ENCODE measurements at regions not wholly inside any gene's neighbourhood (a gene's known extent, or its start where the extent isn't known, plus 50 kb on each side); places are given as distances from the start of the nearest gene placed in this dataset.

GRCh38 chr18:51848702-51849101, 491.3 kb upstream of the DCC start:
- no peak for DNase-seq (ENCODE audit: low read depth)

GRCh38 chr18:51852681-51853080, 487.3 kb upstream of the DCC start:
- no peak for DNase-seq (ENCODE audit: low read depth)

- DNase-seq (ENCODE audit: low read depth): no peak
These were observed 482.0 kb upstream of the DCC start for GRCh38 chr18:51857989-51858388.

- DNase-seq (ENCODE audit: low read depth): no peak
These were observed 479.0 kb upstream of the DCC start for GRCh38 chr18:51861046-51861445.

GRCh38 chr18:51862051-51862715, 477.8 kb upstream of the DCC start:
- no peak for DNase-seq (ENCODE audit: low read depth)

- no peak for DNase-seq (ENCODE audit: low read depth)
These were observed 475.6 kb upstream of the DCC start for GRCh38 chr18:51864219-51864965.

- no peak for DNase-seq (ENCODE audit: low read depth)
These were observed 474.5 kb upstream of the DCC start for GRCh38 chr18:51865538-51865937.

GRCh38 chr18:51867767-51868166, 472.2 kb upstream of the DCC start:
- no peak for DNase-seq (ENCODE audit: low read depth)

GRCh38 chr18:51878724-51879123, 461.3 kb upstream of the DCC start:
- DNase-seq (ENCODE audit: low read depth): no peak

GRCh38 chr18:51879329-51879728, 460.7 kb upstream of the DCC start:
- DNase-seq (ENCODE audit: low read depth): no peak

- no peak for DNase-seq (ENCODE audit: low read depth)
These were observed 458.6 kb upstream of the DCC start for GRCh38 chr18:51881394-51881793.

GRCh38 chr18:51884039-51884438, 456.0 kb upstream of the DCC start:
- DNase-seq (ENCODE audit: low read depth): no peak

GRCh38 chr18:51890762-51891161, 449.2 kb upstream of the DCC start:
- no peak for DNase-seq (ENCODE audit: low read depth)

GRCh38 chr18:51891876-51892275, 448.1 kb upstream of the DCC start:
- no peak for DNase-seq (ENCODE audit: low read depth)

- DNase-seq (ENCODE audit: low read depth): no peak
These were observed 442.1 kb upstream of the DCC start for GRCh38 chr18:51897884-51898283.

GRCh38 chr18:51907687-51908597, 432.1 kb upstream of the DCC start:
- DNase-seq (ENCODE audit: low read depth): no peak

- DNase-seq (ENCODE audit: low read depth): no peak
These were observed 431.4 kb upstream of the DCC start for GRCh38 chr18:51908598-51908944.

- no peak for DNase-seq (ENCODE audit: low read depth)
These were observed 428.4 kb upstream of the DCC start for GRCh38 chr18:51911584-51911983.

- no peak for DNase-seq (ENCODE audit: low read depth)
These were observed 427.6 kb upstream of the DCC start for GRCh38 chr18:51912381-51912780.

- DNase-seq (ENCODE audit: low read depth): no peak
These were observed 424.8 kb upstream of the DCC start for GRCh38 chr18:51915176-51915575.

- no peak for DNase-seq (ENCODE audit: low read depth)
These were observed 418.1 kb upstream of the DCC start for GRCh38 chr18:51921862-51922261.

GRCh38 chr18:51933903-51934302, 406.1 kb upstream of the DCC start:
- DNase-seq (ENCODE audit: low read depth): no peak

GRCh38 chr18:51936115-51936514, 403.9 kb upstream of the DCC start:
- DNase-seq (ENCODE audit: low read depth): no peak

Data from HS-27A (cell line).